ENCODE measurements at regions not wholly inside any gene's neighbourhood (a gene's known extent, or its start where the extent isn't known, plus 50 kb on each side); places are given as distances from the start of the nearest gene placed in this dataset.

DNA sequence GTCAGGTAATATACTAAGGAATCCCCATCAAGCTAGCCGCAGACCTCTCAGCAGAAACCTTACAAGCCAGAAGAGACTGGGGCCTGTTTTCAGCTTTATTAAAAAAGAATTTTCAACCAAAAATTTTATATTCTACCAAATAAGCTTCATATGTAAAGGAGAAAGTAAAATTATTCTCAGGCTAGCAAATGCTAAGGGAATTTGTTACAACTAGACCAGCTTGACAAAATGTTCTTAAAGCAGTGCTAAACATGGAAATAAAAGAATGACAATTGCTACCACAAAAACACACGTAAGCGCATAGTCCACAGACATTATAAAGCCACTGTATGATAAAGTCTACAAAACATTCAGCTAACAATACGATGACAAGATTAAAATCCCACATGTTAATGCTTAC, 449.4 kb upstream of the MON1B start:
- ATAC-seq, result no peak
- Mint-ChIP-seq H3K9me3 (ENCODE audit: insufficient read depth) (peaks cover 23% of the 10 kb centered on the region), H3K27me3 (ENCODE audit: low read depth) (no peaks in the 10 kb centered on the region), H3K4me1 (ENCODE audit: low read depth) (no peaks in the 10 kb centered on the region), H3K36me3 (ENCODE audit: low read depth) (no peaks in the 10 kb centered on the region), H3K4me3 (no peak overlapping the region), H3K27ac (no peak overlapping the region)
- DNase-seq, result no peak
- POLR2A ChIA-PET, result no interaction called here
- CTCF ChIA-PET, result no interaction called here

DNA sequence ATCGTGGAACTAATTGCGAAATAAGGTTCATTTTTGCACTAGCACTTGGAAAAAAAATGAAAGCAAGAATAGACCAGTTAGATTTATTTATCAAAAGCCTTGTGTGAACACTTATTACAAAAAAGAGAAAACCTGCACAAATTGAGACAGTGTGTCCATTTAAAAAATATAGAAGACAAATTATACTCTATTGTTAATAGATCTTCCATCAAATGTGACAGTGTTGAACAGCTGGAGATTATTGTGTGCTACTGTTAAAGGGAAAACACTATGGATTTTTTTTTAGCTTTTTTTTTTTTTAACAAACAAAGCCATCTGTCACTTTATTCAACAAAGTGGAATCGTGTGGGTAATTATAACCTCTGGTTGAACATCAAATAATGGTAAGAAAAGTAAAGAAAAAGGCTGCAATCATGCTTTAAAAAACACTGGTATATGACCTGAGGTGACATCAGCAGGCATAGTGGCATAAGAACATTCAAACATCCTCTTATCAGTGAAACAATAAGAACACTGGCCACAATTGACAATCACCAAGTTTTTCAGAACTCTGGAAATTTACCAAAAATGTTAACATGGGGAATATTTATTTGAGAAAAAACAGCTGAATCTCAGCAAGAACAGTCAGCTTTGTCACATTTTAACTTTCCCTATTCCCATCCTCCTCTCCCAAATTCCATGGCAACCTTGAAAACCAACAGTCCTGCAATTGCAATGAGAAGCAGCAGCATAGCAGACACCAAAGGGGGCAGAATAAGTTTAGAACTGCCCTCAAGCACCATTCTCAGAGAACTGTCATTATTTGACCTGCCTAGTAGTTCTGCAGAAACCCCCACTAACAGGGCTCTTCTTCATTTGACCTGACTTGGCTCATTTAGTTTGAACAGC, 442.3 kb upstream of the MON1B start:
- ChIA-PET CTCF (no interaction called here), POLR2A (no interaction called here)
- DNase-seq (no peak), ATAC-seq (no peak)
- Mint-ChIP-seq H3K27ac (no peak overlapping the region), H3K27me3 (ENCODE audit: low read depth) (no peaks in the 10 kb centered on the region), H3K4me1 (ENCODE audit: low read depth) (no peaks in the 10 kb centered on the region), H3K4me3 (no peak overlapping the region), H3K9me3 (ENCODE audit: insufficient read depth) (peaks cover 3% of the 10 kb centered on the region), H3K36me3 (ENCODE audit: low read depth) (no peaks in the 10 kb centered on the region)

DNA sequence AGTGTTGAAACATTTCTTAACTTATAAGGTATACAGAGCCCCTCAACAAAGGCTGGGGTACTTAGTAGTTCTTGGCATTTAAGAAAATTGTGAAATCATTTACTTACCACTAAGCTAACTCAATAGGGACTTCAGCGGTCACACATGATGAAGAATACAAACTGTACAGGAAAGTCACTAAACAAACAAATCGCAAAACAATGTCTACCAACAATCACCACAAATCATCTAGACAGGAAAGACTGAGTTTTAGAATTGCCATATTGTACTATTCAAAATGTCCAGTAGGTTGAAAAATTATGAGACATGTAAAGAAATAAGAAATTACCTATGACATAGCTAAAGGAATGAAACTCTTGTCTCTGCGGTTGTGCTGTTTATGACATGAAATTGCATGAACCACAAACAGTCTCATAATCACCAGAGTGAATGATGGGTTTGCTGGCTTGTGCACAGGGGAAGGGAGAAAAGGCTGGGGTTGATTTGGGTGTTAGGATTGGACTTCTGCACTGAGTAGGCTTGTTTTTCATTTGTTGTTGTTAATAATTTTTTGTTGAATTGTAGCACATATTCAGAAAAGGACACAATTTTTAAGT, 441.1 kb upstream of the MON1B start:
- CTCF ChIA-PET, result no interaction called here
- ATAC-seq, result no peak
- no peaks in the 10 kb centered on the region for H3K36me3 Mint-ChIP-seq (ENCODE audit: low read depth)

DNA sequence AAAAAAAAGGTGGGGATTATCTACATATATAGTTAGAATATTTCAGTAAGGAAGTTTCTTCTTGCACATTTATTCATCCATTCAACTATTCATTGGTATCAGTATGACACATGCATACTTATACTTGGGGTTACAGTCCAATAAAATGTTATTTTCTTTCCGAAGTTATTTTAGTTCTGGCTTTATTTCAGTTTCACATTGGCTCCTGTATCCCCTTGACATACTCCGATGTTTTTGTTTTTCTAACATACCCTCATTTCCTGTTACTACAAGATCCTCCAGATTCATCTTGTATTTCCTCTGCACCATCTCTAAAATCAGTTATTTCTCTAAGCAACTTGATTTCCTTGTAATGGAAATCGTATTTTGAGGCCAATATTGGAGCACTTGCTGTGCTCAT, 435.5 kb upstream of the MON1B start:
- ATAC-seq (no peak), DNase-seq (no peak)
- peaks cover 3% of the 10 kb centered on the region for H3K9me3 Mint-ChIP-seq (ENCODE audit: insufficient read depth)
- H3K4me3 Mint-ChIP-seq, result no peak overlapping the region
- H3K27ac Mint-ChIP-seq, result no peak overlapping the region
- H3K4me1 Mint-ChIP-seq (ENCODE audit: low read depth), result no peaks in the 10 kb centered on the region
- no peaks in the 10 kb centered on the region for H3K27me3 Mint-ChIP-seq (ENCODE audit: low read depth)
- no peaks in the 10 kb centered on the region for H3K36me3 Mint-ChIP-seq (ENCODE audit: low read depth)
- CTCF ChIA-PET, result no interaction called here
- POLR2A ChIA-PET, result no interaction called here

More for the DNA sequence above, 441.1 kb upstream of the MON1B start:
- H3K9me3 Mint-ChIP-seq (ENCODE audit: insufficient read depth), result no peaks in the 10 kb centered on the region
- no peaks in the 10 kb centered on the region for H3K4me1 Mint-ChIP-seq (ENCODE audit: low read depth)
- DNase-seq, result no peak
- H3K27me3 Mint-ChIP-seq (ENCODE audit: low read depth), result no peaks in the 10 kb centered on the region
- POLR2A ChIA-PET, result no interaction called here
- no peak overlapping the region for H3K27ac Mint-ChIP-seq
- no peak overlapping the region for H3K4me3 Mint-ChIP-seq

DNA sequence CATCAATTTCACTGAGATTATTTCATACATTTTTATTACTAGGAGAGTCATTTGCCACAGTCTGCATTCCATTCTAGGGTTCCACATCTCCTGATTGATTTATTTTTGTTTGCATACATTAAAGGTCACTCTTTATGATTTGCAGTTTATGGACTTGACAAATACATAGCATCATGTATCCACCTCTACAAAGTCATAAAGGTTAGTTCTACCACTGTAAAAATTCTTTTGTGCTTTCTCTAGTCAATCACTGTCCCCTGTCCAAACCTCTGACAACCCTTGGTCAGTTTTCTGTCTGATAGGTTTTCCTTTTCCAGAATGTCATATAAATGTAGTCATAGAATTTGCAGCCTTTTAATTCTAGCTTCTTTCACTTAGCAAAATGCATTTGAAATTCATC, 434.6 kb upstream of the MON1B start:
- ChIA-PET CTCF (no interaction called here), POLR2A (no interaction called here)
- Mint-ChIP-seq H3K27ac (no peak overlapping the region), H3K36me3 (ENCODE audit: low read depth) (no peaks in the 10 kb centered on the region), H3K9me3 (ENCODE audit: insufficient read depth) (peaks cover 8% of the 10 kb centered on the region), H3K4me3 (no peak overlapping the region), H3K27me3 (ENCODE audit: low read depth) (no peaks in the 10 kb centered on the region), H3K4me1 (ENCODE audit: low read depth) (no peaks in the 10 kb centered on the region)
- ATAC-seq (no peak), DNase-seq (no peak)

DNA sequence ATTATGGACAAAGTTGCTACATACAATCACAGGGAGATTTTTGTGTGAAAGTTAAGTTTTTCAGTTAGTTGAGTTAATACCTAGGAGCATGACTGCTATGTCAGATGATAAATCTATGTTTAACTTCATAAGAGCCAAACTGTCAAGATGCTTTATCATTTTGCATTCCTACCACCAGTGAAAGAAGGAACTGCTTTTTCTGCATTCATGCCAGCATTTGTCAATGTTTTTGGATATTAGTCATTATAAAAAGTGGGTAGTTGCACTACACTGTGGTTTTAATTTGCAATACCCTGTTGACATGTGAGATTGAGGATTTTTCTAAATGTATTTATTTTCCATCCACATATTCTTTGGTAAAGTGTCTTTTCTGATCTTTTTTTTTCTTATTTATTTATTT, 434.0 kb upstream of the MON1B start:
- no peaks in the 10 kb centered on the region for H3K27me3 Mint-ChIP-seq (ENCODE audit: low read depth)
- ChIA-PET POLR2A (no interaction called here), CTCF (no interaction called here)
- H3K4me3 Mint-ChIP-seq, result no peak overlapping the region
- no peaks in the 10 kb centered on the region for H3K4me1 Mint-ChIP-seq (ENCODE audit: low read depth)
- no peaks in the 10 kb centered on the region for H3K36me3 Mint-ChIP-seq (ENCODE audit: low read depth)
- ATAC-seq (no peak), DNase-seq (no peak)
- peaks cover 8% of the 10 kb centered on the region for H3K9me3 Mint-ChIP-seq (ENCODE audit: insufficient read depth)
- H3K27ac Mint-ChIP-seq, result no peak overlapping the region

DNA sequence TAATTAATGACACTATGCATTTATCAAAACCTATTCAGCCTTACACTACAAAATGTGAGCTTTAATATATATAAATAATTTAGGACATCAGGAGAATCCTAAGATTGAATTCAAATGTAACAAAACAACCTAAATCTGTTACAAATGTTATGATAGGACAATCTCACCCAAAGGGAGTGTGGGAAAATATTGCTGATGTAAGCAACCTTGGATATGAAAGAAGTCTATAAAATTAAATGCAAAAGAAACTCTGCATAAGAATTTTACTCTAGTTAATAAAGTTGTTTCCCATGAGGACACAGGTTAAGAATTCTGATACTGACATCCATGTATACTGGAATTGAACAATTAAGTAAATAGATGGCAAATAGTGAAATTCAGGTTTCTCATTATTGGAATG, 424.5 kb upstream of the MON1B start:
- ChIA-PET CTCF (no interaction called here), POLR2A (no interaction called here)
- H3K27me3 Mint-ChIP-seq (ENCODE audit: low read depth), result no peaks in the 10 kb centered on the region
- no peak overlapping the region for H3K27ac Mint-ChIP-seq
- no peaks in the 10 kb centered on the region for H3K36me3 Mint-ChIP-seq (ENCODE audit: low read depth)
- H3K4me3 Mint-ChIP-seq, result no peak overlapping the region
- H3K9me3 Mint-ChIP-seq (ENCODE audit: insufficient read depth), result peaks cover 8% of the 10 kb centered on the region
- no peaks in the 10 kb centered on the region for H3K4me1 Mint-ChIP-seq (ENCODE audit: low read depth)
- ATAC-seq, result no peak
- no peak for DNase-seq

DNA sequence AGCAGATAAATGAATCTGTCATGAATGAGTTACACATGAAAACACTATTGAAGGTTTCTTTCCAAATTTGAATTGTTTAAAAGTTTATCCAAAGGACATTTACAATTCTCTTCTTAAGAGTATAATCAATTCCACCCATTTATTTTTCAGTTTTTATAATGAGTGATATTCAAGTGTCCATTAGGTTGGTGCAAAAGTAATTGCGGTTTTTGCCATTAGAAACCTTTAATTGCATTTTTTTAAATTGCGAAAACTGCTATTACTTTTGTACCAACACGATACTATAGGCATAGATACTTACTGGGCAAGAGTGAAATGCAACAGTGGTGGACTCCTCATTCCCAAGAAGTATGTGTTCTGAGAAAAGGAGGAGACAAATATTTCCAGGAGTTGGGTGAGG, 422.7 kb upstream of the MON1B start:
- Mint-ChIP-seq H3K9me3 (ENCODE audit: insufficient read depth) (peaks cover 8% of the 10 kb centered on the region), H3K4me1 (ENCODE audit: low read depth) (no peaks in the 10 kb centered on the region), H3K36me3 (ENCODE audit: low read depth) (no peaks in the 10 kb centered on the region), H3K27me3 (ENCODE audit: low read depth) (no peaks in the 10 kb centered on the region), H3K4me3 (no peak overlapping the region), H3K27ac (no peak overlapping the region)
- ChIA-PET POLR2A (no interaction called here), CTCF (no interaction called here)
- DNase-seq, result no peak
- ATAC-seq, result no peak

DNA sequence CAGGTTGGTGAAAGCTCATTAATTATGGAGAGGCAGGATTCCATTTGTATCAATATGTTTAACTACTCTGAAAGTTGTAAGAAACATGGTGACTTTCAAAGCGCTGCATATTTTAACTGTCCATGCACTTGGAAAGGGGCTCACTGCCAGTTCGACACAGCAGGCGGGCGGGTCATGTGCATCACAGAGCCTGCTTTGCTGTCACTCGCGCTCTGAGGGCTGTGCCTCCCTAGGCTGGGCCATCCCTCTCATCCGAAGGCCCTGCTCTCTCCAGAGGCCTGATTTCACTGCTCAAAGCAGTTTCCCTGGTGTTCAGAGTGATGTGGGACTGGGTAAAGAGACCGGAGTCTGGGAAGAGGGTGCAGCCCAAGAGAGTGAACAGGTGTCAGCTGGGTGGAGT, 422.0 kb upstream of the MON1B start:
- Mint-ChIP-seq H3K9me3 (ENCODE audit: insufficient read depth) (peaks cover 8% of the 10 kb centered on the region), H3K27ac (no peak overlapping the region), H3K4me3 (no peak overlapping the region), H3K4me1 (ENCODE audit: low read depth) (no peaks in the 10 kb centered on the region), H3K27me3 (ENCODE audit: low read depth) (no peaks in the 10 kb centered on the region), H3K36me3 (ENCODE audit: low read depth) (no peaks in the 10 kb centered on the region)
- no peak for ATAC-seq
- ChIA-PET CTCF (no interaction called here), POLR2A (interaction anchor here (0.6 kb wide), 1 partner anchor 43 kb away, joined by 3 read pairs; no protein-coding TSS in a partner anchor)
- no peak for DNase-seq

DNA sequence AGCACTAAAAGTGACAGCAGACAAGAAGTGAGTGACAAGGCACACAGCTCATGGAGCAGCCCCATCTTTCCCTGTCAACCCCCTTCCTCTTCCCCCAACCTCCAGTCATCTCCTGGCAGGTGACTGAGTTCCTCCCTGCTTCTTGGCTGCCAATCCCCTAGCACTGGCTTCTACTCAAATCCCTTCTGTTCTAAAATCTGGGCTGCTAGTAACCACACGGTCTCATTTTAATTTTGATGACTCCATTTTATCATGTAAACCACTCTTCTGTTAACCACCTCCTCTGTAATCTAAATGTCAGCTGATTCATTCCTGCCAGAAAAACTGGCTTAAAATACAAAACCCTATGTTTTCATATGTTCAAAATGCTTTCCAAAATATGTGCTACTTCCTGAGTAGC, 419.8 kb upstream of the MON1B start:
- H3K4me1 Mint-ChIP-seq (ENCODE audit: low read depth), result no peaks in the 10 kb centered on the region
- H3K27me3 Mint-ChIP-seq (ENCODE audit: low read depth), result no peaks in the 10 kb centered on the region
- DNase-seq (no peak), ATAC-seq (no peak)
- no peak overlapping the region for H3K27ac Mint-ChIP-seq
- H3K4me3 Mint-ChIP-seq, result no peak overlapping the region
- H3K36me3 Mint-ChIP-seq (ENCODE audit: low read depth), result no peaks in the 10 kb centered on the region
- peaks cover 8% of the 10 kb centered on the region for H3K9me3 Mint-ChIP-seq (ENCODE audit: insufficient read depth)
- ChIA-PET POLR2A (no interaction called here), CTCF (no interaction called here)

DNA sequence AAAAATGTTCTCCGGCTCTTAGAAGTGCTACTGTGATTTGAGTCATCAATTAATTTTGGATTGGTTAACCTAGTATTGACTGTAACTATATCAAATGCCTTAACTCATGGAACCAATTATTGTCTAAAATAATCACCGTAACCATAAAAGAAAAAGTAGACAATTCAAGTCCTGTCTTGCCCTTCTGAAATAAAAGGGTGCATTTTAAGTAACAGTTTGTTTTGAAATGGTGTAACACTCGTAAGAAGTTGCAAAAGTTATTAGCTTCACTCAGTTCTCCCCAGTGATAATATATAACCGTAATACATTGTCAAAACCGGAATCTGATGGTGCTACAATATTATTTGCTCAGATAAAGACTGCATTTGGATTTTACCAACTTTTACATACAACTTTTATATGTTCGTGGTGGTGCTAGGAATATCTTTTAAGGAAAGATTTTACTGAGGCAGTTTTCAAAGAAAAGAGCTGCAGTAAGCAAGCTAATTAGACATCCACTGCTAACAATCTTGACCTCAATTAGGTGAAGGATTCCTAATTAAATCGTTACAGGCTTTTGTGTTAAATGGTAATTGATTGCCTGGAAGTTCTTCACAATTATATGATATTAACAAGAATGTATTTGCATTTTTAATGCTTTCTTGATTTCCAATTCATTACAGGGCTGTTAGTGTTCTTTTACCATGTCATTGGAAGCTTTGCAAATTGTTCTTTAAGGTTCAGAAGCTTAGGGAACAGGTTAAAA, 413.1 kb upstream of the MON1B start:
- H3K4me3 Mint-ChIP-seq, result no peak overlapping the region
- ChIA-PET POLR2A (no interaction called here), CTCF (no interaction called here)
- no peaks in the 10 kb centered on the region for H3K4me1 Mint-ChIP-seq (ENCODE audit: low read depth)
- DNase-seq, result no peak
- no peaks in the 10 kb centered on the region for H3K27me3 Mint-ChIP-seq (ENCODE audit: low read depth)
- H3K9me3 Mint-ChIP-seq (ENCODE audit: insufficient read depth), result peaks cover 11% of the 10 kb centered on the region
- H3K27ac Mint-ChIP-seq, result no peak overlapping the region
- no peak for ATAC-seq
- no peaks in the 10 kb centered on the region for H3K36me3 Mint-ChIP-seq (ENCODE audit: low read depth)

DNA sequence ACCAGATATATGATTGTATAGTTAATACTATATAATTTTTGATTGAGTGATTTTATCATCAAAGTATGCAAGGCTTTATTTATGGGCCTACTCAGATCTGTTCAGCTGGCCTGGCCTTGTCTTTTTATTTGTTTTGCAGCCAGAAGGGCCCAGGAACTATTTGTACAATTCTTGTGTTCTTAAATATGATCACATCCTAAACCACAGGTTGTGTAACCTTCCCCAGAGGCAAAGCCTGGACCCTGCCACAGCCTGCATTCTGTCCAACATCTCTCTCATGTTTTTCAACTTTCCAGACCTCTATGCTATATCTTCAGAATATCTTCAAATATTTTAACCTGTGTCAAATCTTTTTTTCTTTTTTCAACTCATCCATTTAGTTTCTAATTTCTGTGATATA, 410.4 kb upstream of the MON1B start:
- Mint-ChIP-seq H3K4me1 (ENCODE audit: low read depth) (no peaks in the 10 kb centered on the region), H3K27ac (no peak overlapping the region), H3K4me3 (no peak overlapping the region), H3K36me3 (ENCODE audit: low read depth) (no peaks in the 10 kb centered on the region), H3K27me3 (ENCODE audit: low read depth) (no peaks in the 10 kb centered on the region), H3K9me3 (ENCODE audit: insufficient read depth) (peaks cover 16% of the 10 kb centered on the region)
- POLR2A ChIA-PET, result no interaction called here
- CTCF ChIA-PET, result no interaction called here
- no peak for ATAC-seq
- DNase-seq, result no peak
